T-helper 2 cell treated with Interferon-gamma antibody and Interleukin-4, amounts not matched to agents 5 μg/mL and 100 μg/mL, for 36 hours (primary cell): ENCODE measurements at regions not wholly inside any gene's neighbourhood (a gene's known extent, or its start where the extent isn't known, plus 50 kb on each side); places are given as distances from the start of the nearest gene placed in this dataset.

Experiments
- DNase-seq: peaks from one replicate; pipeline ENCODE4 v3.0.0; 2021; ENCODE audit warnings: low spot score
- H3K27ac Mint-ChIP-seq: one replicate; pipeline ENCODE4 v1.8.0; 2021; ENCODE audit warnings: mild to moderate bottlenecking, mixed read lengths
- H3K27me3 Mint-ChIP-seq: one replicate; pipeline ENCODE4 v1.8.0; 2021; ENCODE audit warnings: low read depth, mixed read lengths
- H3K36me3 Mint-ChIP-seq: one replicate; pipeline ENCODE4 v1.8.0; 2021; ENCODE audit warnings: low read depth, mixed read lengths
- H3K4me1 Mint-ChIP-seq: one replicate; pipeline ENCODE4 v1.8.0; 2021; ENCODE audit warnings: low read depth, mixed read lengths
- H3K4me3 Mint-ChIP-seq: one replicate; pipeline ENCODE4 v1.8.0; 2022; ENCODE audit warnings: mild to moderate bottlenecking, moderate library complexity, mixed read lengths
- H3K9me3 Mint-ChIP-seq: one replicate; pipeline ENCODE4 v1.8.0; 2021; ENCODE audit warnings: mixed read lengths

DNA sequence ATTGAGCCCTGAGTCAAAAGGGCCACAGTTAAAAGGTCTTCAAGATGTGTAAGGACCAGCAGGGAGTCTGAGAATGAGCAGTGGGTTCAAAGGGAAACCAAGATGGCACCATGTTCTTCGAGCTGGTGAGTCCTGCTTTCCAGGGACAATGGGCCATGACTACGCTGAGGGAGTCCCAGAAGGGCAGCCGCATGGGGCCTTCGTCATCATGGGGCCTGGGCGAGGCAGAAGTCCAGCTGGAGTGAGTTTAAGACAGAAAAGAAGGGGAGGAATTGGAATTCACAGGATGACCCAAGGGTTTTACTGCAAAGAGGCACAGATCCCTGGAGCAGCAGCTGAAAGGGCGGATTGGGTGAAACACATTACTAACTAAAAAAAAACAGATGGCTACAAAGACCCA lies 340.8 kb upstream of the MYT1L start:
- Mint-ChIP-seq H3K4me3 (no peak overlapping the region), H3K4me1 (no peaks in the 10 kb centered on the region), H3K27ac (no peak overlapping the region), H3K9me3 (no peaks in the 10 kb centered on the region), H3K27me3 (no peaks in the 10 kb centered on the region), H3K36me3 (no peaks in the 10 kb centered on the region)
- no peak for DNase-seq

DNA sequence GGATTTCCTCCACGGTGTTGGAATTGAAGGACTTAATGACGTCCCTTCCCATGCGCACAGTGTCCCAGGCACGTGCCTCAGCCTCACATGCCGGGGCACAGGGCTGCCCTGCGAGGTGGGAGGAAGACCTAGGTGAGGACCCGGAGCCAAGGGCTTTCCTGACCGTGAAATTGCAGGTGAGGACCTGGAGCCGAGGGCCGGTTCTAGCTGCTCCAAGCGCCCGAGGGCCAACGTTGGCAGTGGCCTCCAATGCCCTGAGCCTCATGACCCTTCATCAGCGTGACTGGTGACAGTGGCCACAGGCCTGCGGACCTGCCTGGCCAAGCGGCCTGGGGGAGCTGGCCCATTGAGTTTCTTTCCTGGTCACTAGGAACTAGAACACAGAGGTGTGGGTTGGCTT lies 338.2 kb upstream of the MYT1L start:
- H3K9me3 Mint-ChIP-seq, result no peaks in the 10 kb centered on the region
- no peaks in the 10 kb centered on the region for H3K27me3 Mint-ChIP-seq
- no peaks in the 10 kb centered on the region for H3K4me1 Mint-ChIP-seq
- H3K27ac Mint-ChIP-seq, result no peak overlapping the region
- DNase-seq, result no peak
- H3K4me3 Mint-ChIP-seq, result no peak overlapping the region
- no peaks in the 10 kb centered on the region for H3K36me3 Mint-ChIP-seq

DNA sequence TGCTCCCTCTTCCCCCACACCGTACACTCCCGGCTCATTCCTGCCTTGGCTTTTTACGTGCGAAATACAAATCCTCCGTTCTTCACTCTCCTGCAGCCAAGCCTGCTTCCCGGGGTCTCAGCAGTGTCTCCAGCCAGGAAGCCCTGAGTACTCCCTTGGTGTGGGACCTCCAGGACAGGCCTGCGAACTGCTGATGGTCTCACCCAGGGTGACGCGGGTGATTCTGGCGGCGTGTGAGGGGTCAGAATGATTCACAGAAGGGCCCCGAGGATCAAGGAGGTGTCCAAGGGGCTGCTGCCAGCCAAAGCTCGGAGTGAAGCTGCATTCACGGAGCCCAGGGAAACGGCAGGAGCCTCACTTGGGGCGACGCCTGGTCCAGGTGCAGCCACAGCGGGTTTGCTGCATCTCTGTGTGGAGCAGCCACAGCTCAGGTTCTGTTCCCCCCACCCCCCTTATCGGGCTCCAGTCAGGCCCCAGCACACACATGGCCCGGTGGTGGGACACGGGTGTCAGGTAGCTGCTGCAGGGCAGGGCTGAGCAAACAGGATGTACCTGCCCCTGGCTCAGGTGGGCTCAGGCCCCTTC lies 337.7 kb upstream of the MYT1L start:
- no peak for DNase-seq
- Mint-ChIP-seq H3K4me1 (no peaks in the 10 kb centered on the region), H3K4me3 (no peak overlapping the region), H3K9me3 (no peaks in the 10 kb centered on the region), H3K27me3 (no peaks in the 10 kb centered on the region), H3K27ac (no peak overlapping the region), H3K36me3 (no peaks in the 10 kb centered on the region)

DNA sequence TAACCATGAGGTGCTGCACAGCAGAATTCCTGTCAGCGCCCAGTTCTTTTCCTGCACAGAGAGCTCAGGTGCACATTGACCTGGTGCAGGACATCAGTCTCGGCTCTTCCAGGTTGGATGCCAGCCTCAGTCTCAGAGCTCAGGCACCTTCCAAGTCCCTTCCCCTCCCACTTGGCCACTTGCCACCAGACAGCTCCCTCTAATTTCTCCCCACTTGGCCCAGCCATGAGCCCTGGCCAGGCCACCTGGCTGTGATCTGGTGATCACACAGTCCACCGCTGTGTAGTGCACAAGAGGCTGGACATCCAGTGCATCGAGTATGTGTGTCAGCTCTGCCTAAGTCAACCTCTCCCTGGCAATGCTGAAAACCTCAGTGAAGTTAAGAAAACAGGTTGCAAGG lies 336.6 kb upstream of the MYT1L start:
- no peak overlapping the region for H3K27ac Mint-ChIP-seq
- H3K36me3 Mint-ChIP-seq, result no peaks in the 10 kb centered on the region
- H3K27me3 Mint-ChIP-seq, result no peaks in the 10 kb centered on the region
- H3K4me3 Mint-ChIP-seq, result no peak overlapping the region
- no peaks in the 10 kb centered on the region for H3K9me3 Mint-ChIP-seq
- no peaks in the 10 kb centered on the region for H3K4me1 Mint-ChIP-seq
- DNase-seq, result no peak

DNA sequence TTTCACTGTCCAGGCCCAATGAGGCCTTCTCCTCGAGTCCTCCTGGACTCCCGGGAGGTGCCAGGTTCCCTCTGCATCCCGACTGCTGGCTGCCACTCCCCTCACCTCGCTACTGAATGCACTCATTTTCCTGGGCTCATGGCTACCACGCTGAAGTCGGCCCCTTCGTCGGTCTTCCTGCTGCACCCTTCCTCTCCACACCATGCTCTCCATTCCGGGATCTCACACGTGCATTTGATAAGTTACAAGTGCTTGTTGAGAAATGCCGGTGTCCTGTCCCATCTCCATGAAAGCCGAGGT lies 334.7 kb upstream of the MYT1L start:
- Mint-ChIP-seq H3K27ac (no peak overlapping the region), H3K4me3 (no peak overlapping the region), H3K9me3 (no peaks in the 10 kb centered on the region), H3K27me3 (no peaks in the 10 kb centered on the region), H3K36me3 (no peaks in the 10 kb centered on the region), H3K4me1 (no peaks in the 10 kb centered on the region)
- no peak for DNase-seq

DNA sequence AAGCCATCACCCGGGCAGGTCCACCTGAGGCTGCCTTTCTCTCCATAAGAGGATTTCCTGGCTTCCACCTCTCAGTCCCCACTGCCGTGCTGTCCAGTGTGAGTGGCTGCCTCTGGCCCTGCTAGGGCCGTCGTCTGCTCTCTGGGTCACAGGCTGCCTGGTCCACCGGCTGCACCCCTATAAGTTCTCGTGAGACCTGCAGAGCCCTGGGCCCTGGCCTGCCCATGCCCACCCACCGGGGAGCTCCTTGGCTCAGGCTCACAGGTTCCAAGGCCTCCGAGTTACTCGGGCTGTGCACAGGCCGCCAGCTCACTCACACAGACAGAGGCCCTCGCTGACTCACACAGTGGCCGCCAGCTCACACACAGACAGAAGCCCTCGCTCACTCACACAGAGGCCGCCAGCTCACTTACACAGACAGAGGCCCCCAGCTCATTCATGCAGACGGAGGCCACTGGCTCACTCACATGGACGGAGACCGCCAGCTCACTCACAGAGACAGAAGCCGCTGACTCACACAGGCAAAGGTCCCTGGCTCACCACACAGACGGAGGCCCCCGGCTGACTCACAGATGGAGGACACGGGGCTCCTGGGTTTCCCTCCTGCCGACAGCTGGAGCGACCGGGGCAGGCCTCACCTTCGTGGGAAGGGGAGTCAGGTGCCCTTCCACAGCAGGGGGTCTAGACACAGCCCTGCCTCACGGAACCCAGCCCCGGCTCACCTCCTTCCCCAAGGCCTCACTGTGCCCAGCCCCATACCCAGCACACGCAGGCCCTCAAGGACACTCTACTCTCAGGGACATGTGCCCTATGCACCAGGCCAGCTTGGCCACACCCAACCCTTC lies 334.1 kb upstream of the MYT1L start:
- Mint-ChIP-seq H3K9me3 (peaks cover 4% of the 10 kb centered on the region), H3K4me1 (no peaks in the 10 kb centered on the region), H3K27ac (no peak overlapping the region), H3K4me3 (no peak overlapping the region), H3K36me3 (no peaks in the 10 kb centered on the region), H3K27me3 (no peaks in the 10 kb centered on the region)
- DNase-seq, result no peak

DNA sequence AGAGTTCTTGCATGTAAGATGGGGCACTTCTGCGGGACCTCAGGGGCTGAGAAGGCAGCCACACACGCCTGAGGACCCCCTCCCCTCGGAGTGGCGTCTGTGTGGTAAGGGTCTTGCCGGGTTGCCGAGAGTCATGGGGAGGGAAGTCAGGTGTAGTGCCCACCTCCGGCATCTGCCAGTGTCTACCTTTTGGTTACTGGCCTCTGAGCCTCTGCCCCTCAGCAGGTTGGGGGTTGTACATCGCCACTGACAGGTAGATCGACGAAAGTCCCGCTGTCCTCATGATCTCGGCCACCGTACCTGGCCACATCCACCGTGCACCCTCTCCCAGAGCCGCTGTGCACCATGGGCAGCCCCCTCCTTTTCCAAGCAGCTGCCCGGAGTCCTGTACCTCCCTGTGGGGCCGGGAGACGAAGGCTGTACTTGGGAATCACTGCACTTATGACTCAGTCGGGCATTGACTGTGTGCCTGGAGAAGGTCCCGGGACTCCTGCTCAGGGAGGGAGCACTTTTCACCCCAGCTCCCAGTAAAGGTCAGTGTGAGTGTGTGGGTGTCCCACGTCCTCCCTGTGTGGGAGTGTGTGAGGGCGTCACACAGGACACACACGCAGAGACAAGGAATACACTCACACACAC lies 332.4 kb upstream of the MYT1L start:
- Mint-ChIP-seq H3K4me1 (no peaks in the 10 kb centered on the region), H3K36me3 (no peaks in the 10 kb centered on the region), H3K4me3 (no peak overlapping the region), H3K27ac (no peak overlapping the region), H3K27me3 (no peaks in the 10 kb centered on the region), H3K9me3 (peaks cover 9% of the 10 kb centered on the region)
- no peak for DNase-seq

DNA sequence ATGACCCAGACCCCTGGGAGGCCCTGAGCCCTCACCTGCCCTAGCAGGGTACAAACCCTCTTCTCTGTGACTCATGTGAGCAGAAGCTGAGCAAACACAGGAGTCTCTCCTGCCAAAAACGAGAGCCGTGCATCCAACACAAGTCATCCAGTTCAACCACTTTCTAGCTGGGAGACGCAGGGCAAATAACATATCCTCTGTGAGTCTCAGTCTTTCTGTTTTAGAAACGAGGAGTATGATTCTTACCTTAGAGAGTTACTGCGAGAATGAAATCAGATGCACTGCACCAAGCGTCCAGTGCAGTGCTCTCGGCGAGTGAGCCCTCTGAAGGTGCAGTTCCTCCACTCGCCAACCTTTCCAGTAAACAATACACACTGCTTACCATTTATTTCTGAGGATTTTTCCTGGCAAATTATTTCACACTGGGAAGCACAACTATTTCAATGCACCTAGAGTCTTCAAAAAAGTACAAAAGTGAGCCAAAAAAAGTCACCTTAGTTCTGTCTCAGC lies 331.8 kb upstream of the MYT1L start:
- Mint-ChIP-seq H3K4me3 (no peak overlapping the region), H3K36me3 (no peaks in the 10 kb centered on the region), H3K27me3 (no peaks in the 10 kb centered on the region), H3K4me1 (no peaks in the 10 kb centered on the region), H3K27ac (no peak overlapping the region), H3K9me3 (peaks cover 13% of the 10 kb centered on the region)
- DNase-seq, result no peak

DNA sequence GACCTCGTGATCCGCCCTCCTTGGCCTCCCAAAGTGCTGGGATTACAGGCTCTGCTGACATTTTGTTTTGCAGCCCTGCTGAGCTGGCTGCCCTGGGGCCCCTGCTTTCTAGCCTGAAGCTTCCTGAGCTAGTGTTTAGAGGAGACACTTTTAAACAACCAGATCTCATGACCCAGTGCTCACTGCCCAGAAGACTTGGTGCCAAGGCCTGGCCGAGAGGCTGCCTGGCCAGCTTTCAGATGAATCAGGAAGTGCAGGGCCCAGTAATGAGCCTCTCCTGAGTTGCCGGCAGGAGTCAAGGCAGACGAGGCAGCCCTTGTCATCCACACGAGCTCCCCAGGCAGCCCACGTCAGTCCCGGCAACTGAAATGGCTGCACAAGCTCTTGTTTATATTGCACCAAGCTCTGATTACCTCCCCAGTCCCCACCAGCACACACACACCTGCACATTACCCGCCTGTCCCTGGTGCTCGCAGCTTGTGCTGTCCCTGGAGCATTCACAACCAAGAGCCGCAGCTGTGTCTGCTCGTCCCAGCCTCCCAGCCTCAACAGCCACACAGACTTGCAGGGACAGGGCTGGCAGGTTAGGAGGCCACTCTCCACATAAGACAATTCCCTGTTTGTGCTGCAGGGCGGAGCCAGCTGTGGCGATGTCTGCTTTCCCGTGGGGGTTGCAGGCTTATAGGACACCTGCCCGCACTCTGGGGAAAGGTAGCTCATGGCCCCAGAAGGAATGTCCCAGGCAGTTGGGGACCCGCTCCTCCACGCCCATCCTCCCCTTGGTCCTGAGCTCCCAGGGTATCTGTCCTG lies 331.2 kb upstream of the MYT1L start:
- Mint-ChIP-seq H3K27me3 (no peaks in the 10 kb centered on the region), H3K4me3 (no peak overlapping the region), H3K36me3 (no peaks in the 10 kb centered on the region), H3K9me3 (peaks cover 13% of the 10 kb centered on the region), H3K27ac (no peak overlapping the region), H3K4me1 (no peaks in the 10 kb centered on the region)
- no peak for DNase-seq

DNA sequence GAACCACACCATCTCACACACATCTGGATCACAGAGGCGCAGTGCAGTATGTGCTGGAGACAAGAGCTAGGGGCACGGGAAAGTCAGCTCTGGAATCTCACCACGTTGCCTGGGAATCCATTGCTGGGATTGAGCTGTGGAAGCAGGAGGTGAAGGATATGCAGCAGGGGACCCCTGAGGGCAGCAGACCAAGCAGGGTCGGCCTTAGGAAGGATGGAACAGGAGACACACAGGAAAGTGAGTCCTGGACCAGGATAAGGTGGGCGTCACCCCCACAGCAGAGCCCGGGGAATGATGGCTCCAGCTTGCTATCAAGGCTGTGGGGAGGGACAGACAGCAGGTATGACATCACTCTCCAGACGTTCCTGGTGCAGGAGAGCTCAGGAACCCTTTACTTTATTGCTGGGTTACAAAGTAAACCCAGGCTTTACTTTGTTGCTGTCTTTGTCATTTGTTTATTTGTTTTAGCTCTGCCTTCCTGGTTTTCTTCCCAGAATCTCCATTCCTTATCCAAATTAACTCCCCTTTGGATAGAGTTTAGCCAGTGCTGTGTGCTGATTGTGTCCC lies 329.8 kb upstream of the MYT1L start:
- no peaks in the 10 kb centered on the region for H3K4me1 Mint-ChIP-seq
- H3K27me3 Mint-ChIP-seq, result peaks cover 3% of the 10 kb centered on the region
- H3K36me3 Mint-ChIP-seq, result no peaks in the 10 kb centered on the region
- H3K9me3 Mint-ChIP-seq, result peaks cover 13% of the 10 kb centered on the region
- no peak for DNase-seq
- no peak overlapping the region for H3K4me3 Mint-ChIP-seq
- H3K27ac Mint-ChIP-seq, result no peak overlapping the region

DNA sequence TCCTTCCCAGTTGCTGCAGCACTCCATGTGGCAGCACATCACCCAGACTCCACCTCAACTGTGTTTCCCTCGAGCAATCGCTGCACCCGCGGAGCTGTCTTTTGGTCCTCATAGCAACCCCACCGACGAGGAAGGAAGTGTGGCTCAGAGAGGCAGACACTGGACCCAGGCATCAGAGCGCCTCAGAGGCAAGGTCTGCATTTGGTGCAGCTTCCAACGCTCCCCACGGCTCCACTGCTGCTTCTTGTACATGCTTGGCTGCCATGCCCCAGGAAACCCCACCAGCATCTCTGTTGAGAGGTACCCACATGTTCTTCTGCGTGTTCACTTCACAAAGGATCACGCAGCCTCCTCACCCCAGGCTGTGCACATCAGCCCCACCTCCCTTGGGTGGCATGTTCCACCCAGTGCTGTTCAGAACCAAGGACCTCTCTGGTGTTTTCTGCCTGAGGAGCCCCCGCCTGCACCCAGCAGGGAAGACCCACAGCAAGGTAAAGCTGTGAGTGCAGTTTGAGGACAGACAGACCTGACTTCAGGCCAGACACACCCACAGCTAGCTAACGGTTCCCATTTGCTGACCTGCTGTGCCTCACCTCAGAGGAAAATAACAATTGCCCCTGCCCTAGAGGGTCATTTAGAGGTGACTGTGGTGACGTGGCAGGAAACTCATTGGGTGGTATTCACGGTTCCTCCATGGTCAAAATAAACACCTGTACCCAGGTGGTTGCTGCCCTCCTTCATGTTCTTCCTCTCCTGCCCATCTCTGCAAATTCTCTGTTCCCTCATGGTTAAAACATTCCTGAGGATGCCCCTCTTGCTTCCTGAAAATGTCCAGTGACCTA lies 326.3 kb upstream of the MYT1L start:
- H3K4me1 Mint-ChIP-seq, result no peaks in the 10 kb centered on the region
- DNase-seq, result no peak
- H3K27ac Mint-ChIP-seq, result no peak overlapping the region
- H3K4me3 Mint-ChIP-seq, result no peak overlapping the region
- peaks cover 13% of the 10 kb centered on the region for H3K9me3 Mint-ChIP-seq
- peaks cover 3% of the 10 kb centered on the region for H3K27me3 Mint-ChIP-seq
- no peaks in the 10 kb centered on the region for H3K36me3 Mint-ChIP-seq

DNA sequence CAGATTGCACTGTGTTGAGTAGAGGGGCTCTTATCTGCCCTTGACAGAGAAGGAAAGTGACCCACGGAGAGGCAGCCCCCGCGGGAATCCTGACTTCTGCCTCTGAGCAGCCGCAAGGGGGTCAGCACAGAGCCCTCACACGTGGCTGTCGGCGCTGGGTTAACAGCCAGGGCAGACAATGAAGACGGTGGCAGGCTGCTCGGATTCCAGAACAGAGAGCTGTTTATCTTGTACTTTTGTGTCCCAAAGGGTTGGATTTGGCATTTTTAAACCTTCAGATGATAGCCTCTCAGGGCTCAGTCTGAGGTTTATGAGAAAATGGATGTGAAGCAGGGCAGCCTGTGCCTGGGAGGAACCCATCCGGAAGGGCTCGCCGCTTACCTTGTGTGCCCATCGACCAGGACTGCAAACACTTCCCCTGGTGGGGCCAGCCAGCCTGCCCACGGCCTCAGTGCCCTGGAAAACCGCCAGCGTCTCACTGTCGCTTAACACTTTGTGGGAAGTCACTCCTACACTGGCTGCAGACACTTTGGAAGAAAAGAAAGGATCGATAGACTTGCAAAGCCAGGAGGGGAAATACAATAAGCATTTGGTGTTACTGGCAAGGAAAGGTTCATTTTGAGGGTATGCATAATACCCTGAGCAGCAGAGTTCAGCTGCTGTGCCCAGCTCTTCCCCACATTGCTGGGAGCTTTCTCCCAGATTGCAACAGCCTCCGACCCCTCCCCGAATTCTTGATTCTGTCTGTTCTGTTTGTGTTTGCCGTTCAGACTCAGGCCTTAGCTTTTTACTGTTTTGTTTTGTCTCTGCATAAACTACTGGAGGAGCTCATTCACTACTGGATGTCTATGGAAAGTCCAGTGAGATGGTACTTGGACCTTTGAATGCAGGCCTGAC lies 325.3 kb upstream of the MYT1L start:
- H3K27me3 Mint-ChIP-seq, result peaks cover 3% of the 10 kb centered on the region
- H3K4me3 Mint-ChIP-seq, result no peak overlapping the region

More for the DNA sequence above, 325.3 kb upstream of the MYT1L start:
- DNase-seq, result no peak
- H3K36me3 Mint-ChIP-seq, result no peaks in the 10 kb centered on the region
- no peak overlapping the region for H3K27ac Mint-ChIP-seq
- no peaks in the 10 kb centered on the region for H3K4me1 Mint-ChIP-seq
- H3K9me3 Mint-ChIP-seq, result peaks cover 13% of the 10 kb centered on the region
